HEK293 (cell line): ENCODE measurements at regions not wholly inside any gene's neighbourhood (a gene's known extent, or its start where the extent isn't known, plus 50 kb on each side); places are given as distances from the start of the nearest gene placed in this dataset.

Source experiments
- CTCF ChIA-PET: fragments of 350-600 bp; formaldehyde crosslinking; extraction: SDS; loops from one replicate; lab custom pipeline; 2021; ENCODE audit warnings: antibody characterized with exemption; lab: Yijun Ruan, JAX
- POLR2A ChIA-PET: fragments of 300-600 bp; formaldehyde crosslinking; extraction: SDS; loops from one replicate; lab custom pipeline; 2020; ENCODE audit warnings: antibody characterized with exemption, inconsistent platforms; lab: Yijun Ruan, JAX
- H3K27ac ChIP-seq: fragments of 200-500 bp; sonication (Bioruptor generic); 2 replicates; pipeline ENCODE4 v1.5.1; 2014; ENCODE audit warnings: low read depth, low read length, control low read depth, inconsistent platforms; ENCODE audit errors: extremely low read depth
- H3K36me3 ChIP-seq, 2 experiments: fragments of 200-500 bp in 1 of 2; sonication (Bioruptor generic) in 1 of 2; 1 replicate in 1 of 2; 2 replicates in 1 of 2; pipeline ENCODE4 v1.5.1; 2014 to 2017; ENCODE audit warnings: inconsistent platforms in 2 of 2, low read length in 2 of 2; ENCODE audit not compliant: control insufficient read depth in 2 of 2, insufficient read depth in 1 of 2
- H3K4me1 ChIP-seq: fragments of 200-500 bp; sonication (Bioruptor generic); 2 replicates; pipeline ENCODE4 v1.5.1; 2014; ENCODE audit warnings: mild to moderate bottlenecking, low read length, inconsistent platforms; ENCODE audit not compliant: control insufficient read depth, insufficient read depth
- H3K4me3 ChIP-seq: 2 replicates; pipeline ENCODE4 v1.5.1; 2011; ENCODE audit warnings: low read depth, mild to moderate bottlenecking, control low read depth, low read length, moderate library complexity
- H3K9me3 ChIP-seq: fragments of 200-500 bp; sonication (Bioruptor generic); 2 replicates; pipeline ENCODE4 v1.5.1; 2014; ENCODE audit warnings: low read depth, low read length, inconsistent platforms; ENCODE audit not compliant: control insufficient read depth, insufficient read depth
- BCL11A ChIP-seq: fragments of 450-650 bp; formaldehyde crosslinking; IDR thresholded peaks from 2 replicates; pipeline ENCODE4 v1.5.1; 2016; ENCODE audit warnings: low read depth, missing biosample characterization, missing genetic modification characterization
- HOXC10 ChIP-seq: sonication (generic); formaldehyde crosslinking; IDR thresholded peaks from 2 replicates; pipeline ENCODE4 v1.8.1; 2023; ENCODE audit warnings: mild to moderate bottlenecking, missing genetic modification reagents
- KLF9 ChIP-seq: fragments of 450-650 bp; formaldehyde crosslinking; IDR thresholded peaks from 2 replicates; pipeline ENCODE4 v1.5.1; 2016; ENCODE audit warnings: missing biosample characterization, missing genetic modification characterization, low read depth
- SP7 ChIP-seq: fragments of 450-650 bp; formaldehyde crosslinking; IDR thresholded peaks from 2 replicates; pipeline ENCODE4 v1.5.1; 2016; ENCODE audit warnings: missing biosample characterization, missing genetic modification characterization
- ZBTB20 ChIP-seq: fragments of 450-650 bp; formaldehyde crosslinking; IDR thresholded peaks from 2 replicates; pipeline ENCODE4 v1.5.1; 2016; ENCODE audit warnings: missing biosample characterization, missing genetic modification characterization
- ZBTB8A ChIP-seq: fragments of 450-650 bp; formaldehyde crosslinking; IDR thresholded peaks from 2 replicates; pipeline ENCODE4 v1.5.1; 2016; ENCODE audit warnings: missing biosample characterization, missing genetic modification characterization
- ZNF114 ChIP-seq: fragments of 450-650 bp; formaldehyde crosslinking; IDR thresholded peaks from 2 replicates; pipeline ENCODE4 v1.5.0; 2017; ENCODE audit warnings: missing biosample characterization, missing genetic modification characterization
- ZNF133 ChIP-seq: fragments of 450-650 bp; formaldehyde crosslinking; IDR thresholded peaks from 2 replicates; pipeline ENCODE4 v1.5.1; 2016; ENCODE audit warnings: missing biosample characterization, missing genetic modification characterization
- ZNF221 ChIP-seq: fragments of 450-650 bp; formaldehyde crosslinking; IDR thresholded peaks from 2 replicates; pipeline ENCODE4 v1.5.1; 2017; ENCODE audit warnings: missing biosample characterization, missing genetic modification characterization, borderline replicate concordance
- ZNF223 ChIP-seq: fragments of 450-650 bp; formaldehyde crosslinking; IDR thresholded peaks from 2 replicates; pipeline ENCODE4 v1.5.1; 2016; ENCODE audit warnings: missing biosample characterization, missing genetic modification characterization
- ZNF341 ChIP-seq: fragments of 450-650 bp; formaldehyde crosslinking; IDR thresholded peaks from 2 replicates; pipeline ENCODE4; 2016; ENCODE audit warnings: low read depth, missing biosample characterization, missing genetic modification characterization
- ZNF37A ChIP-seq: fragments of 450-650 bp; IDR thresholded peaks from 2 replicates; pipeline ENCODE4 v1.5.1; 2018; ENCODE audit warnings: missing biosample characterization, missing genetic modification characterization
- ZNF473 ChIP-seq: fragments of 450-650 bp; formaldehyde crosslinking; IDR thresholded peaks from 2 replicates; pipeline ENCODE4 v1.5.1; 2017; ENCODE audit warnings: missing biosample characterization, missing genetic modification characterization
- ZNF501 ChIP-seq: fragments of 450-650 bp; formaldehyde crosslinking; IDR thresholded peaks from 2 replicates; pipeline ENCODE4 v1.5.1; 2016; ENCODE audit warnings: missing biosample characterization, missing genetic modification characterization
- ZNF510 ChIP-seq: fragments of 450-650 bp; formaldehyde crosslinking; IDR thresholded peaks from 2 replicates; pipeline ENCODE4 v1.5.1; 2018; ENCODE audit warnings: mild to moderate bottlenecking, missing genetic modification characterization, missing biosample characterization; ENCODE audit not compliant: insufficient replicate concordance
- ZNF548 ChIP-seq: fragments of 450-650 bp; formaldehyde crosslinking; IDR thresholded peaks from 2 replicates; pipeline ENCODE4 v1.5.1; 2016; ENCODE audit warnings: missing biosample characterization, missing genetic modification characterization
- ZNF585B ChIP-seq: fragments of 450-650 bp; formaldehyde crosslinking; IDR thresholded peaks from 2 replicates; pipeline ENCODE4 v1.5.1; 2016; ENCODE audit warnings: missing biosample characterization, missing genetic modification characterization
- ZNF843 ChIP-seq: fragments of 450-650 bp; formaldehyde crosslinking; IDR thresholded peaks from 2 replicates; pipeline ENCODE4 v1.5.1; 2016; ENCODE audit warnings: missing biosample characterization, missing genetic modification characterization
- ZSCAN16 ChIP-seq: fragments of 450-650 bp; formaldehyde crosslinking; IDR thresholded peaks from 2 replicates; pipeline ENCODE4 v1.5.1; 2016; ENCODE audit warnings: missing biosample characterization, missing genetic modification characterization
- ZSCAN30 ChIP-seq: fragments of 450-650 bp; IDR thresholded peaks from 2 replicates; pipeline ENCODE4 v1.5.1; 2018; ENCODE audit warnings: missing biosample characterization, mild to moderate bottlenecking, missing genetic modification characterization, moderate library complexity
- TF ChIP-seq, protein P1 (sequence below): fragments of 450-650 bp; formaldehyde crosslinking; conservative IDR thresholded peaks from 2 replicates; pipeline ENCODE4 v1.5.1; 2016; ENCODE audit warnings: low read depth, missing biosample characterization, missing genetic modification characterization
- TF ChIP-seq, protein P2 (sequence below): fragments of 450-650 bp; formaldehyde crosslinking; IDR thresholded peaks from 2 replicates; pipeline ENCODE4 v1.5.1; 2016; ENCODE audit warnings: missing biosample characterization, missing genetic modification characterization
- TF ChIP-seq, protein P3 (sequence below): fragments of 450-650 bp; formaldehyde crosslinking; optimal IDR thresholded peaks from 2 replicates; pipeline ENCODE3; 2016; ENCODE audit warnings: missing biosample characterization, mild to moderate bottlenecking, missing genetic modification characterization
- TF ChIP-seq, protein P4 (sequence below): fragments of 450-650 bp; formaldehyde crosslinking; IDR thresholded peaks from 2 replicates; pipeline ENCODE4 v1.5.1; 2017; ENCODE audit warnings: missing biosample characterization, missing genetic modification characterization
- TF ChIP-seq, protein P5 (sequence below): fragments of 450-650 bp; formaldehyde crosslinking; IDR thresholded peaks from 2 replicates; pipeline ENCODE4 v1.5.1; 2017; ENCODE audit warnings: missing biosample characterization, mild to moderate bottlenecking, missing genetic modification characterization, moderate library complexity

DNA sequence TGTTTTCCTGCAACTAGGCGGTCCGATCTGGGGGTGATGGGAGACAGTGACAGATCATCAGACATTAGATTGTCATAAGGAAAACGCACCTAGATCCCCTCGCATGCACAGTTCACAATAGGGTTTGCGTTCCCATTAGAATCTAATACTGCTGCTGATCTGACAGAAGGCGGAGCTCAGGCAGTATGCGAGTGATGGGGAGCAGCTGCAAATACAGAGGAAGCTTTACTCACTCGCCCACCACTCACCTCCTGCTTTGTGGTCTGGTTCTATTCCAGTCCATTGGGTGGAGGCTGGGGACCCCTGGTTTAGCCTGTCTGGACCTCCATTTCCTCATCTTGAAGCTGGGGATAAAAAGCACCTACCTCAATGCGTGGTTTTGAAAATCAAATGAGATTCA lies 437.5 kb upstream of the PROK2 start:
- Histone ChIP-seq H3K4me3 (no peak overlapping the region), H3K4me1 (no peaks in the 10 kb centered on the region), H3K27ac (no peak overlapping the region), H3K36me3 (no peaks in the 10 kb centered on the region), H3K9me3 (no peaks in the 10 kb centered on the region)
- CTCF ChIA-PET = no interaction called here
- TF ChIP-seq ZNF843 (no peak), ZBTB8A (no peak), ZNF473 (tag by site-specific recombination) (no peak), ZSCAN16 (tag by site-specific recombination) (no peak), SP7 (tag by site-specific recombination) (no peak), ZNF37A (tag by site-specific recombination) (no peak), ZNF501 (tag by site-specific recombination) (no peak), ZBTB20 (tag by site-specific recombination) (no peak)
- TF ChIP-seq, protein P1, sequence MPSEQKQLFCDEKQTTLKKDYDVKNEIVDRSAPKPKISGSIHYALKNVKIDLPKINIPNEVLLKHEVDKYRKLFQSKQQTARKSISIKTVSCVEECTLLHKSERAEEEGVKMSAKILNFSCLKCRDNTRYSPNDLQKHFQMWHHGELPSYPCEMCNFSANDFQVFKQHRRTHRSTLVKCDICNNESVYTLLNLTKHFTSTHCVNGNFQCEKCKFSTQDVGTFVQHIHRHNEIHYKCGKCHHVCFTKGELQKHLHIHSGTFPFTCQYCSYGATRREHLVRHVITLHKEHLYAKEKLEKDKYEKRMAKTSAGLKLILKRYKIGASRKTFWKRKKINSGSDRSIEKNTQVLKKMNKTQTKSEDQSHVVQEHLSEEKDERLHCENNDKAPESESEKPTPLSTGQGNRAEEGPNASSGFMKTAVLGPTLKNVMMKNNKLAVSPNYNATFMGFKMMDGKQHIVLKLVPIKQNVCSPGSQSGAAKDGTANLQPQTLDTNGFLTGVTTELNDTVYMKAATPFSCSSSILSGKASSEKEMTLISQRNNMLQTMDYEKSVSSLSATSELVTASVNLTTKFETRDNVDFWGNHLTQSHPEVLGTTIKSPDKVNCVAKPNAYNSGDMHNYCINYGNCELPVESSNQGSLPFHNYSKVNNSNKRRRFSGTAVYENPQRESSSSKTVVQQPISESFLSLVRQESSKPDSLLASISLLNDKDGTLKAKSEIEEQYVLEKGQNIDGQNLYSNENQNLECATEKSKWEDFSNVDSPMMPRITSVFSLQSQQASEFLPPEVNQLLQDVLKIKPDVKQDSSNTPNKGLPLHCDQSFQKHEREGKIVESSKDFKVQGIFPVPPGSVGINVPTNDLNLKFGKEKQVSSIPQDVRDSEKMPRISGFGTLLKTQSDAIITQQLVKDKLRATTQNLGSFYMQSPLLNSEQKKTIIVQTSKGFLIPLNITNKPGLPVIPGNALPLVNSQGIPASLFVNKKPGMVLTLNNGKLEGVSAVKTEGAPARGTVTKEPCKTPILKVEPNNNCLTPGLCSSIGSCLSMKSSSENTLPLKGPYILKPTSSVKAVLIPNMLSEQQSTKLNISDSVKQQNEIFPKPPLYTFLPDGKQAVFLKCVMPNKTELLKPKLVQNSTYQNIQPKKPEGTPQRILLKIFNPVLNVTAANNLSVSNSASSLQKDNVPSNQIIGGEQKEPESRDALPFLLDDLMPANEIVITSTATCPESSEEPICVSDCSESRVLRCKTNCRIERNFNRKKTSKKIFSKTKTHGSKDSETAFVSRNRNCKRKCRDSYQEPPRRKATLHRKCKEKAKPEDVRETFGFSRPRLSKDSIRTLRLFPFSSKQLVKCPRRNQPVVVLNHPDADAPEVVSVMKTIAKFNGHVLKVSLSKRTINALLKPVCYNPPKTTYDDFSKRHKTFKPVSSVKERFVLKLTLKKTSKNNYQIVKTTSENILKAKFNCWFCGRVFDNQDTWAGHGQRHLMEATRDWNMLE (tag by site-specific recombination) = no peak
- TF ChIP-seq, protein P2, sequence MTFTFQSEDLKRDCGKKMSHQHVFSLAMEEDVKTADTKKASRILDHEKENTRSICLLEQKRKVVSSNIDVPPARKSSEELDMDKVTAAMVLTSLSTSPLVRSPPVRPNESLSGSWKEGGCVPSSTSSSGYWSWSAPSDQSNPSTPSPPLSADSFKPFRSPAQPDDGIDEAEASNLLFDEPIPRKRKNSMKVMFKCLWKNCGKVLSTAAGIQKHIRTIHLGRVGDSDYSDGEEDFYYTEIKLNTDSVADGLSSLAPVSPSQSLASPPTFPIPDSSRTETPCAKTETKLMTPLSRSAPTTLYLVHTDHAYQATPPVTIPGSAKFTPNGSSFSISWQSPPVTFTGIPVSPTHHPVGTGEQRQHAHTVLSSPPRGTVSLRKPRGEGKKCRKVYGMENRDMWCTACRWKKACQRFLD (tag by site-specific recombination) = no peak
- POLR2A ChIA-PET = no interaction called here

DNA sequence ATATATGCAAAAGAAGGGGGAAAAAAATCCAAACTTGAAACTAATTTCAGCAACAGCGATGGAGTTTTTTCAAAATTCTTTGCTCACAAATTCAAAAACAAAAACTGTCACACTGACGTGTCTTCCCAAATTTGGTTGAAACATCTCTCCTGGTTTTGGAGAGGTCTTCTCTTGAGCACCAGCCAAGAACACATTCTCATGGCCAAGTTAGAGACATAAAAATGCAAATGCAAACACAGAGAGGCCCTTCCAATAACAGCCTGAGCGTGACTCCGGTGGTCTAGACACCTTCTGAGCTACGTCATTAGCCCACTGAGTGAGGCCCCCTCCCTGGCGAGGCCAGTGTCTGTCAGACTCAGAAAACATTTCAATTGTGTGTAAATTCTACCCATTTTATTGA lies 436.0 kb upstream of the PROK2 start:
- H3K4me1 ChIP-seq = no peaks in the 10 kb centered on the region
- H3K4me3 ChIP-seq = no peak overlapping the region
- H3K9me3 ChIP-seq = no peaks in the 10 kb centered on the region
- no peaks in the 10 kb centered on the region for H3K36me3 ChIP-seq
- POLR2A ChIA-PET = no interaction called here
- TF ChIP-seq ZNF223 = no peak
- TF ChIP-seq ZNF341 = no peak
- no peak for TF ChIP-seq KLF9 (tag by site-specific recombination)
- TF ChIP-seq ZNF221 = no peak
- TF ChIP-seq, protein P3, sequence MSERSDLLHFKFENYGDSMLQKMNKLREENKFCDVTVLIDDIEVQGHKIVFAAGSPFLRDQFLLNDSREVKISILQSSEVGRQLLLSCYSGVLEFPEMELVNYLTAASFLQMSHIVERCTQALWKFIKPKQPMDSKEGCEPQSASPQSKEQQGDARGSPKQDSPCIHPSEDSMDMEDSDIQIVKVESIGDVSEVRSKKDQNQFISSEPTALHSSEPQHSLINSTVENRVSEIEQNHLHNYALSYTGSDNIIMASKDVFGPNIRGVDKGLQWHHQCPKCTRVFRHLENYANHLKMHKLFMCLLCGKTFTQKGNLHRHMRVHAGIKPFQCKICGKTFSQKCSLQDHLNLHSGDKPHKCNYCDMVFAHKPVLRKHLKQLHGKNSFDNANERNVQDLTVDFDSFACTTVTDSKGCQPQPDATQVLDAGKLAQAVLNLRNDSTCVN (tag by site-specific recombination) = no peak
- CTCF ChIA-PET = no interaction called here
- no peak overlapping the region for H3K27ac ChIP-seq

DNA sequence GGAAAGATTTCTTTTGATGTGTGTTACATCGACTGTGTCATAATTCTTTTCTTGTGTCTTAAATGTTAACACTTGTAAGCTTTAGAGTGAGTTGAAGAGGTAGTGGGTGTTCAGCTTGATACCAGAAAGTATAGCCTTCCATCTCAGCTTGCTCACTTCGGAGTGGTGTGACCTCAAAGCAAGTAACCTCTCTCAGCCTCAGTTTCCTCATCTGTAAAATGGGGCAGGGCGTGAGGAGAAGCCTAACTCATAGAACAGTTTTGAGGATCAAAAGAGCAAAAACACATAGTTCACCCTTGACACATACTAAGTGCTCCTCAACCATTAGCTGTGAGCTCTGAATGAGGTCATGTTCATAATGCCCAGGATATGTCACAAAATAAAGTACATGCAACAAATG lies 434.8 kb upstream of the PROK2 start:
- Histone ChIP-seq H3K36me3 (no peaks in the 10 kb centered on the region), H3K4me1 (no peaks in the 10 kb centered on the region), H3K9me3 (no peaks in the 10 kb centered on the region), H3K27ac (no peak overlapping the region), H3K4me3 (no peak overlapping the region)
- ChIA-PET POLR2A (no interaction called here), CTCF (no interaction called here)
- TF ChIP-seq ZNF585B (no peak), ZNF548 (no peak), ZNF133 (tag by site-specific recombination) (no peak), ZNF114 (no peak), ZNF510 (no peak), HOXC10 (CRISPR knock-in tag) (no peak), ZSCAN30 (tag by site-specific recombination) (no peak), BCL11A (tag by site-specific recombination) (no peak), ZNF341 (no peak)
- TF ChIP-seq, protein P4, sequence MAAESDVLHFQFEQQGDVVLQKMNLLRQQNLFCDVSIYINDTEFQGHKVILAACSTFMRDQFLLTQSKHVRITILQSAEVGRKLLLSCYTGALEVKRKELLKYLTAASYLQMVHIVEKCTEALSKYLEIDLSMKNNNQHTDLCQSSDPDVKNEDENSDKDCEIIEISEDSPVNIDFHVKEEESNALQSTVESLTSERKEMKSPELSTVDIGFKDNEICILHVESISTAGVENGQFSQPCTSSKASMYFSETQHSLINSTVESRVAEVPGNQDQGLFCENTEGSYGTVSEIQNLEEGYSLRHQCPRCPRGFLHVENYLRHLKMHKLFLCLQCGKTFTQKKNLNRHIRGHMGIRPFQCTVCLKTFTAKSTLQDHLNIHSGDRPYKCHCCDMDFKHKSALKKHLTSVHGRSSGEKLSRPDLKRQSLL (tag by site-specific recombination) = no peak
- TF ChIP-seq, protein P5, sequence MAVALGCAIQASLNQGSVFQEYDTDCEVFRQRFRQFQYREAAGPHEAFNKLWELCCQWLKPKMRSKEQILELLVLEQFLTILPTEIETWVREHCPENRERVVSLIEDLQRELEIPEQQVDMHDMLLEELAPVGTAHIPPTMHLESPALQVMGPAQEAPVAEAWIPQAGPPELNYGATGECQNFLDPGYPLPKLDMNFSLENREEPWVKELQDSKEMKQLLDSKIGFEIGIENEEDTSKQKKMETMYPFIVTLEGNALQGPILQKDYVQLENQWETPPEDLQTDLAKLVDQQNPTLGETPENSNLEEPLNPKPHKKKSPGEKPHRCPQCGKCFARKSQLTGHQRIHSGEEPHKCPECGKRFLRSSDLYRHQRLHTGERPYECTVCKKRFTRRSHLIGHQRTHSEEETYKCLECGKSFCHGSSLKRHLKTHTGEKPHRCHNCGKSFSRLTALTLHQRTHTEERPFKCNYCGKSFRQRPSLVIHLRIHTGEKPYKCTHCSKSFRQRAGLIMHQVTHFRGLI (tag by site-specific recombination) = no peak
